Keratinocyte (primary cell): ENCODE measurements at regions not wholly inside any gene's neighbourhood (a gene's known extent, or its start where the extent isn't known, plus 50 kb on each side); places are given as distances from the start of the nearest gene placed in this dataset.
"Not testable (repeated sequence)": the region's sequence is repeated elsewhere in the genome, so short reads cannot be mapped to it uniquely, and the experiment has no call there.

Experiments used
- DNase-seq: peaks from one replicate; pipeline ENCODE4 v3.0.0-alpha.2; 2011; ENCODE audit warnings: low read depth, missing footprints, low spot score
- FAIRE-seq: peaks from 2 replicates; lab custom pipeline; 2011; peaks lifted over from hg19 to GRCh38; lab: Jason Lieb, UNC
- H2AFZ ChIP-seq: 2 replicates; pipeline ENCODE4 v1.6.0; 2012; ENCODE audit warnings: low read length, control low read depth, inconsistent platforms; ENCODE audit not compliant: control insufficient read depth
- H3K27ac ChIP-seq: 2 replicates; pipeline ENCODE4 v1.5.1; 2011; ENCODE audit warnings: low read length; ENCODE audit not compliant: control insufficient read depth, insufficient read depth
- H3K27me3 ChIP-seq: 3 replicates; pipeline ENCODE4 v1.6.0; 2011; ENCODE audit warnings: low read length; ENCODE audit not compliant: control insufficient read depth, insufficient read depth; ENCODE audit errors: extremely low read depth
- H3K36me3 ChIP-seq, 2 experiments: 2 replicates in 1 of 2; 3 replicates in 1 of 2; pipeline ENCODE4 v1.5.1; 2011; ENCODE audit warnings: low read length in 2 of 2, mild to moderate bottlenecking in 1 of 2; ENCODE audit not compliant: control insufficient read depth in 2 of 2, insufficient read depth in 2 of 2; ENCODE audit errors: extremely low read depth in 1 of 2
- H3K4me1 ChIP-seq: 3 replicates; pipeline ENCODE4 v1.5.1; 2011; ENCODE audit warnings: low read length; ENCODE audit not compliant: control insufficient read depth, insufficient read depth; ENCODE audit errors: extremely low read depth
- H3K4me2 ChIP-seq: 3 replicates; pipeline ENCODE4 v1.6.0; 2011; ENCODE audit warnings: low read depth, low read length; ENCODE audit not compliant: control insufficient read depth, insufficient read depth; ENCODE audit errors: extremely low read depth
- H3K4me3 ChIP-seq, 3 experiments: fragments of 200-600 bp in 1 of 3; sonication (generic) in 1 of 3; 2 replicates in 2 of 3; 3 replicates in 1 of 3; pipeline ENCODE4 v1.5.1; 2011 to 2016; ENCODE audit warnings: low read length in 3 of 3, mild to moderate bottlenecking in 3 of 3, control low read depth in 2 of 3, inconsistent platforms in 1 of 3, low read depth in 1 of 3, mixed read lengths in 1 of 3, mixed run types in 1 of 3, moderate library complexity in 1 of 3; ENCODE audit not compliant: control insufficient read depth in 2 of 3, insufficient read depth in 2 of 3; ENCODE audit errors: extremely low read depth in 1 of 3
- H3K79me2 ChIP-seq: 2 replicates; pipeline ENCODE4 v1.6.0; 2012; ENCODE audit warnings: low read length; ENCODE audit not compliant: control insufficient read depth, insufficient read depth
- H3K9ac ChIP-seq: 3 replicates; pipeline ENCODE4 v1.6.0; 2011; ENCODE audit warnings: low read length; ENCODE audit not compliant: control insufficient read depth, insufficient read depth; ENCODE audit errors: extremely low read depth
- H3K9me1 ChIP-seq: 3 replicates; pipeline ENCODE4 v1.6.0; 2011; ENCODE audit warnings: low read length; ENCODE audit not compliant: control insufficient read depth, insufficient read depth; ENCODE audit errors: extremely low read depth
- H3K9me3 ChIP-seq: 2 replicates; pipeline ENCODE4 v1.5.1; 2012; ENCODE audit warnings: low read depth, low read length; ENCODE audit not compliant: control insufficient read depth
- H4K20me1 ChIP-seq: 3 replicates; pipeline ENCODE4 v1.6.0; 2011; ENCODE audit warnings: low read length; ENCODE audit not compliant: control insufficient read depth, insufficient read depth; ENCODE audit errors: extremely low read depth
- EZH2 ChIP-seq: IDR thresholded peaks from one replicate; pipeline ENCODE4 v1.6.1; 2012; ENCODE audit warnings: inconsistent platforms, mild to moderate bottlenecking, low read length, moderate library complexity
- dilution Hi-C: fragments of 300-500 bp; cut with MboI; formaldehyde crosslinking; loops from one replicate; pipeline ENCODE4 v1.7.0; 2020; ENCODE audit warnings: low sequenced_read_pairs; ENCODE audit not compliant: extremely low pct_ligation_motif_present
- TF ChIP-seq, protein P1 (sequence below), 3 experiments: IDR thresholded peaks in 1 of 3; conservative IDR thresholded peaks in 1 of 3; optimal IDR thresholded peaks in 1 of 3; 2 replicates in 2 of 3; 3 replicates in 1 of 3; pipeline versions ENCODE3 to v1.5.1; 2011; ENCODE audit warnings: low read length in 3 of 3, mild to moderate bottlenecking in 3 of 3, moderate library complexity in 2 of 3, control low read depth in 1 of 3, inconsistent platforms in 1 of 3; ENCODE audit not compliant: insufficient read depth in 2 of 3; ENCODE audit errors: extremely low read depth in 1 of 3

DNA sequence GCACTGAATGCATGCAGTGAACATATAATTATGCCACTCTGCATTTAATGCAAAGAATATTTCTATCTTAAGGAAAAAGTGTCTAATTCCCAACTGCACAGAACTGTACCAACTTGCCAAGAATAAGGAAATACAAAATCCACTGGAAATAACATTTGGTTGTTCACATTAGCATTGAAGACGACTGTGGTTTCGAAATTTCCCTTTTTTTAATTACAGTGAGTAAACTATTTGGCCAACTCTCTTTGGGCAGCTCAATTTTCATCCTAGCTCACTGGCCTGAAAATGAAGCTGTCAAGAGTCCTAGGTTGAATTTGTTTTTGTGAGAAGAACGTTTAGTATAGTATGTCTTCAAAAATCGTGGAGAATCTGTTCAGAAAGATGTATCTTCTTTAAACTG is 81.6 kb upstream of the MID1 start:
- Histone ChIP-seq H3K36me3 (no peaks in the 10 kb centered on the region), H3K27ac (no peak overlapping the region), H3K27me3 (no peaks in the 10 kb centered on the region), H3K4me3 (no peak overlapping the region), H3K9ac (no peak overlapping the region), H3K4me1 (no peaks in the 10 kb centered on the region), H4K20me1 (no peaks in the 10 kb centered on the region), H3K79me2 (no peaks in the 10 kb centered on the region), H3K9me1 (no peaks in the 10 kb centered on the region), H2AFZ (no peak overlapping the region), H3K4me2 (no peak overlapping the region), H3K9me3 (no peaks in the 10 kb centered on the region)
- FAIRE-seq (no peak), DNase-seq (no peak)
- dilution Hi-C loops, result no loop called here
- no peak for TF ChIP-seq EZH2
- TF ChIP-seq, protein P1, sequence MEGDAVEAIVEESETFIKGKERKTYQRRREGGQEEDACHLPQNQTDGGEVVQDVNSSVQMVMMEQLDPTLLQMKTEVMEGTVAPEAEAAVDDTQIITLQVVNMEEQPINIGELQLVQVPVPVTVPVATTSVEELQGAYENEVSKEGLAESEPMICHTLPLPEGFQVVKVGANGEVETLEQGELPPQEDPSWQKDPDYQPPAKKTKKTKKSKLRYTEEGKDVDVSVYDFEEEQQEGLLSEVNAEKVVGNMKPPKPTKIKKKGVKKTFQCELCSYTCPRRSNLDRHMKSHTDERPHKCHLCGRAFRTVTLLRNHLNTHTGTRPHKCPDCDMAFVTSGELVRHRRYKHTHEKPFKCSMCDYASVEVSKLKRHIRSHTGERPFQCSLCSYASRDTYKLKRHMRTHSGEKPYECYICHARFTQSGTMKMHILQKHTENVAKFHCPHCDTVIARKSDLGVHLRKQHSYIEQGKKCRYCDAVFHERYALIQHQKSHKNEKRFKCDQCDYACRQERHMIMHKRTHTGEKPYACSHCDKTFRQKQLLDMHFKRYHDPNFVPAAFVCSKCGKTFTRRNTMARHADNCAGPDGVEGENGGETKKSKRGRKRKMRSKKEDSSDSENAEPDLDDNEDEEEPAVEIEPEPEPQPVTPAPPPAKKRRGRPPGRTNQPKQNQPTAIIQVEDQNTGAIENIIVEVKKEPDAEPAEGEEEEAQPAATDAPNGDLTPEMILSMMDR (optimal IDR thresholded peaks at IDR 0.05 in 1 of 3, IDR thresholded peaks at IDR 0.05 in 1 of 3, conservative IDR thresholded peaks at IDR 0.05 in 1 of 3; ENCODE audit: extremely low read depth in 1 of 3, insufficient read depth in 2 of 3, low read length in 3 of 3), result no peak

DNA sequence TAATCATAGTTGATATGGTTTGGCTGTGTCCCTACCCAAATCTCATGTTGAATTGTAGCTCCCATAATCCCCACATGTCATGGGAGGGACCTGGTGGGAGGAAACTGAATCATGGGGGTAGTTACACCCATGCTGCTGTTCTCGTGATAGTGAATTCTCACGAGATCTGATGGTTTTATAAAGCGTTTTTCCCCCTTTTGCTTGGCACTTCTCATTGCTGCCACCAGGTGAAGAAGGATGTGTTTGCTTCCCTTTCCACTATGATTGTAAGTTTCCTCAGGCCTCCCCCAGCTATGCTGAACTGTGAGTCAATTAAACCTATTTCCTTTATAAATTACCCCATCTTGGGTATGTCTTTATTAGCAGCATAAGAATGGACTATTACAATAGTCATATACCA is 86.0 kb upstream of the MID1 start:
- H3K4me2 ChIP-seq, H3K9me1 ChIP-seq, dilution Hi-C loops, H4K20me1 ChIP-seq, H3K4me1 ChIP-seq, FAIRE-seq, H3K27me3 ChIP-seq, H3K27ac ChIP-seq, DNase-seq, H3K4me3 ChIP-seq, H2AFZ ChIP-seq, H3K9ac ChIP-seq, H3K79me2 ChIP-seq, H3K36me3 ChIP-seq, H3K9me3 ChIP-seq: not testable (repeated sequence)
- TF ChIP-seq, protein P1 (optimal IDR thresholded peaks at IDR 0.05 in 1 of 3, IDR thresholded peaks at IDR 0.05 in 1 of 3, conservative IDR thresholded peaks at IDR 0.05 in 1 of 3; ENCODE audit: extremely low read depth in 1 of 3, insufficient read depth in 2 of 3, low read length in 3 of 3), result peak in 1 of 3 experiments; percentile 6
